GM12892 (cell line): ENCODE measurements at regions not wholly inside any gene's neighbourhood (a gene's known extent, or its start where the extent isn't known, plus 50 kb on each side); places are given as distances from the start of the nearest gene placed in this dataset.

Experiments used
- POLR2A ChIP-seq: IDR thresholded peaks from 2 replicates; pipeline ENCODE4 v1.6.1; 2011; ENCODE audit warnings: low read depth, low read length, control low read depth
- TAF1 ChIP-seq: IDR thresholded peaks from 2 replicates; pipeline ENCODE4 v1.6.1; 2011; ENCODE audit warnings: low read depth, mild to moderate bottlenecking, control low read depth, low read length, borderline replicate concordance

GRCh38 chr7:46297515-46297914 lies 376.4 kb upstream of the IGFBP3 start:
- no peak for TF ChIP-seq TAF1
- TF ChIP-seq POLR2A: no peak
